22Rv1 (cell line): ENCODE measurements at regions not wholly inside any gene's neighbourhood (a gene's known extent, or its start where the extent isn't known, plus 50 kb on each side); places are given as distances from the start of the nearest gene placed in this dataset.
"Not testable (repeated sequence)": the region's sequence is repeated elsewhere in the genome, so short reads cannot be mapped to it uniquely, and the experiment has no call there.

Experiments
- CTCF ChIP-seq: fragments of 450-650 bp; IDR thresholded peaks from 2 replicates; pipeline ENCODE4 v1.5.1; 2017; ENCODE audit warnings: mild to moderate bottlenecking
- ZFX ChIP-seq: fragments of 450-650 bp; IDR thresholded peaks from 2 replicates; pipeline ENCODE4 v1.6.1; 2017; ENCODE audit warnings: antibody characterized with exemption, borderline replicate concordance

GRCh38 chr4:79158705-79159104 is 167.2 kb downstream of the NAA11 start:
- not testable (repeated sequence) for TF ChIP-seq CTCF, ZFX
